Fibroblast of lung (primary cell): ENCODE measurements at regions not wholly inside any gene's neighbourhood (a gene's known extent, or its start where the extent isn't known, plus 50 kb on each side); places are given as distances from the start of the nearest gene placed in this dataset.

ENCODE experiments used
- CTCF ChIP-seq, 2 donors: IDR thresholded peaks in 1 of 2; conservative IDR thresholded peaks in 1 of 2; 1 replicate in 1 of 2; 2 replicates in 1 of 2; pipeline ENCODE4 v1.5.1; 2011 to 2012; ENCODE audit warnings: low read length in 2 of 2, control low read depth in 1 of 2, inconsistent platforms in 1 of 2, low read depth in 1 of 2, mild to moderate bottlenecking in 1 of 2
- EZH2 ChIP-seq: IDR thresholded peaks from 2 replicates; pipeline ENCODE4 v1.5.1; 2012; ENCODE audit warnings: low read length, control low read depth, mild to moderate bottlenecking; ENCODE audit errors: missing control alignments

GRCh38 chr16:86048221-86048620 is 149.3 kb downstream of the IRF8 start:
- TF ChIP-seq CTCF (conservative IDR thresholded peaks at IDR 0.05 in 1 of 2, IDR thresholded peaks at IDR 0.05 in 1 of 2; ENCODE audit: low read depth in 1 of 2, low read length in 2 of 2) = no peak
- TF ChIP-seq EZH2 = no peak
